ENCODE measurements at regions not wholly inside any gene's neighbourhood (a gene's known extent, or its start where the extent isn't known, plus 50 kb on each side); places are given as distances from the start of the nearest gene placed in this dataset.

GRCh38 chr3:62951037-62951613 is 75.9 kb upstream of the CADPS start:
- no peak for TF ChIP-seq CTCF (IDR thresholded peaks at IDR 0.05; ENCODE audit: low read depth, low read length, missing input control)
- no peak for TF ChIP-seq ZBTB33 (IDR thresholded peaks at IDR 0.05)
- TF ChIP-seq MAX (IDR thresholded peaks at IDR 0.05), result no peak
- TF ChIP-seq SP1 (IDR thresholded peaks at IDR 0.05), result no peak
- TF ChIP-seq JUND (IDR thresholded peaks at IDR 0.05), result no peak
- no peak for TF ChIP-seq RAD21 (IDR thresholded peaks at IDR 0.05)
- no peak for TF ChIP-seq TAF1 (conservative IDR thresholded peaks at IDR 0.05)
- TF ChIP-seq REST (IDR thresholded peaks at IDR 0.05), result no peak

All from liver (tissue), 3 donors.